HG02763 (cell line): ENCODE measurements at regions not wholly inside any gene's neighbourhood (a gene's known extent, or its start where the extent isn't known, plus 50 kb on each side); places are given as distances from the start of the nearest gene placed in this dataset.
"Not testable (repeated sequence)": the region's sequence is repeated elsewhere in the genome, so short reads cannot be mapped to it uniquely, and the experiment has no call there.

Experiments used
- ATAC-seq: cut with Tn5 transposase; IDR thresholded peaks from one replicate; pipeline ENCODE4 v1.9.1; 2021; ENCODE audit warnings: mild to moderate bottlenecking, moderate library complexity; ENCODE audit not compliant: unreplicated experiment

- no peak for ATAC-seq
Measured at GRCh38 chrX:104513162-104513561, 52.8 kb upstream of the IL1RAPL2 start.

GRCh38 chrX:104510801-104511200 is 55.2 kb upstream of the IL1RAPL2 start:
- no peak for ATAC-seq

DNA sequence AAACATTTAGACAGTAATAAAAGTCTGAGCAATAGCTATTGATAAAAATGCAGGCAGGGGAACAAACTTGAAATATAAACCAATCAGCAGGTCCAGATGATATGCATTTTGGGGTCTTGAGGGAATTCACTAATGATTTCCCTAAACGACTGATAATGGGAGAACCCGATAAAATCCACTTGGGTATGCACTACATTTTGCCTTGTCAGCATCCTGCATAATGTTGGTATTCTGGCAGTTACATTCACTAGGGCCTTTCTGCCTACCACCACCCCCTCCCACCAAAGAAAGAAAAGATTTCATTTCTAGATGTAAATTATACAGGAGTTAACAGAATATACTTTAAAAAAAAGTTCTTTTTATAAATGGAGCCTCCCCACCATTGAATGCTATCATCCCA is 63.5 kb upstream of the IL1RAPL2 start:
- ATAC-seq: no peak

DNA sequence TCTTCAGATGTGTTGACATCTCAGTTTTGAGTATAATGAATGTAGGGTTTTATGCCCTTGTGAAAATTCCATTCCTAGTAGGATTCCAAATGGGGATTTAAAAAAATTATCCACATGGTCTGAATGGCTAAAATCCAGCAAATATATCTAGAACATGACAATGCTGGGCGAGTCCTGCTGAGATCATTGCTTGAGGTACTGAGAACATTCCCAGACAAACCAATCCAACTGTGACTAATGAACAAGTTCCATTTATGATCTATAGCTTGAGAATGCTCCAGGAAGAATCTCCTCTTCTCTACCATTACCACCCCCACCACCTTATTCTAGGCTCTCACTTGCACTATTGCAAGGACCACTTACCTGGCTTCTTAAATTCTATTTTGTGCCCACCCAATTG is 77.2 kb upstream of the IL1RAPL2 start:
- ATAC-seq: no peak

DNA sequence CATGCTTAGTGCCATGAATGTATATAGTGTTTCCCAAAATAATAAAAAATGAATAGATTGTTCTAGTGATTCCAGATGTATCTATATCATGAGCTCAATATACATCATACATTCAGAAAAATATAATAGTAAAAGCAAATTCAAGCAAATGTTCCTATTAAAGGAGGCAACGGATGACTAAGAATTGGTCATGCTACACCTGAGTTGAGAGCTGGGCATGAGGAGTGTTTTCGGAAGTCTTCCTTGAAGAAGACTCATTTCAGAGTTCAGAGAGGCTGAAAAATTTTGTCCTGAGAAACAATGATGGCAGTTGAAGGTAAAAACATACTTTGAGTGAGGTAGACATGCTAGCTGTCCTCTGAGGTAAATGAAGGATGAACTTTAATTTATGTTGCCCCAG is 79.3 kb upstream of the IL1RAPL2 start:
- ATAC-seq: no peak

- no peak for ATAC-seq
Measured at GRCh38 chrX:104482757-104483156, 83.2 kb upstream of the IL1RAPL2 start.

DNA sequence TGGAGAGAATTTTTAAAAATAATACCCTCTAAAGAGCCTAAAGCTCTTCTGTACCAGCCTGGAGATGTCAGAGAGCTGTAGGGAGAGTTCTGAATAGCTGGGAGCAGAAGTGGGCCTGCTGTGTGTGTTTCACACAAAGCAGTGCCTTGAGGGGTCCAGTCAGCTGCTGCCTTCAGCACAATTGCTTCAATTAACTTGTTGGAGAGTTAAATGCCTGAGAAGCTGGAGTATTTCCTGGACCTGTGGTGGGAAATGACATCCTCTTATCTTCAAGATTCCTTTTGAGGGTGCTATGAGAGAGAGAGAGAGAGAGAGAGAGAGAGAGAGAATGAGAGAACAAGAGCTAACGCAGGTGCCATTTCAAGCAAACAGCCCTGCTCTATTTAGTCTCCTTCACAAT is 96.2 kb upstream of the IL1RAPL2 start:
- ATAC-seq: no peak

- ATAC-seq: no peak
Measured at GRCh38 chrX:104459796-104460195, 106.2 kb upstream of the IL1RAPL2 start.

DNA sequence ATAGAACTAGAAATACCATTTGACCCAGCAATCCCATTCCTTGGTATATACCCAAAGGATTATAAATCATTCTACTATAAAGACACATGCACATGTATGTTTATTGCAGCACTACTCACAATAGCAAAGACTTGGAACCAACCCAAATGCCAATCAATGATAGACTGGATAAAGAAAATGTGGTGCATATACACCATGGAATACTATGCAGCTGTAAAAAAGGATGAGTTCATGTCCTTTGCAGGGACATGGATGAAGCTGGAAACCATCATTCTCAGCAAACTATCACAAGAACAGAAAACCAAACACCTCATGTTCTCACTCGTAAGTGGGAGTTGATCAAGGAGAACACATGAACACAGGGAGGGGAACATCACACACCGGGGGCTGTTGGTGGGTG is 108.9 kb upstream of the IL1RAPL2 start:
- ATAC-seq: not testable (repeated sequence)

GRCh38 chrX:104450316-104450715 is 115.7 kb upstream of the IL1RAPL2 start:
- ATAC-seq: no peak

DNA sequence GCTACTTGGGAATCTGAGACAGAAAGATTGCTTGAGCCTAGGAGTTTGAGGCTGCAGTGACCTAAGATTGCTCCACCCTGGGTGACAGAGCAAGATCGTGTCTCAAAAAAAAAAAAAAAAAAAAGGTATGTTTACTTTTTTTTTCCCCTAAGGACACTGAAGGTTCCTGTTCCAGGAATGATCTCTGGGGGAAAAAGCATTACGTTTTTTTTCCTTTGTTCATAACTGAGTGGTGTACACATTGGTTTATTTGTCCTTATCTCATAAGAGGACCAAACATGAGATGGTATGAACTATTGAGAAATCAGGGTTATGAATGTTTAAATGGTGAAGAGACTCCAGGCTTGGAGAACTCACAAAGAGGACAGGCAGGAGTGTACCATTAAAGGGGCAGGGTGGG is 120.4 kb upstream of the IL1RAPL2 start:
- no peak for ATAC-seq

- ATAC-seq: no peak
Measured at GRCh38 chrX:104435249-104435648, 130.8 kb upstream of the IL1RAPL2 start.

GRCh38 chrX:104432321-104432720 is 133.7 kb upstream of the IL1RAPL2 start:
- no peak for ATAC-seq

GRCh38 chrX:104430742-104431119 is 135.3 kb upstream of the IL1RAPL2 start:
- ATAC-seq: no peak

- ATAC-seq: no peak
Measured at GRCh38 chrX:104430072-104430741, 135.8 kb upstream of the IL1RAPL2 start.

DNA sequence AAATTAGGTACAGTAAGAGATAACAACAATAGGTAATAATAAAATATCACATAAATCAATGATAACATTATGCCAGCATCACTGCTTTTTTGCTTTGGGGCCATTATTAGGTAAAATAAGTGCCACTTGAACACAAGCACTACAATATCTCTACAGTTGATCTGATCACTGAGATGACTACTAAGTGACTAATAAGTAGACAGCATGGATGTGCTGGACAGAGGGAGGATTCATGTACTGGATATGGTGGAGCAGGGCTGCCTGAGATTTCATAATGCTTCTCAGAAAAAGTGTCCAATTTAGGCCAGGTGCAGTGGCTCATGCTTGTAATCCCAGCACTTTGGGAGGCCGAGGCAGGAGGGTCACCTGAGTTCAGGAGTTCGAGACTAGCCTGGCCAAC is 137.8 kb upstream of the IL1RAPL2 start:
- ATAC-seq: no peak

DNA sequence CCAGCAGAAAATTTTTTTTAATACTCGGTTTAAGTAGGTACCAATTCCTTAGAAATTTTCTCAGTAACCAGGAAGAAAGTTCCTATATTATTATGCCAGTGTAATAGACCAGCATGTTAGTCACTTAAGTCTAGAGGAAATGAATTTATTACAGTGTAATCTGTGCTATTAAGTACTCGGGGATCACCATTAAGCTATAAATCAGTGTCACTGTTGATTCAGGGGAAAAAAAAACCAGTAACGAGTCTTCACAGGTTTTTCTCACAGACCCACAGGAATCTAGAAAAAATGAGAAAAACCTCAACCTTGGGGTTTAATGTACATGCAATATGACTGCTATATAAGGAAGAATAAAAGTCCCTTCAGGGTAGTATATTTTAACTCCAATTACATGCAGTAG is 138.3 kb upstream of the IL1RAPL2 start:
- ATAC-seq: no peak

- ATAC-seq: no peak
Measured at GRCh38 chrX:104427073-104427472, 138.9 kb upstream of the IL1RAPL2 start.

GRCh38 chrX:104420907-104421306 is 145.1 kb upstream of the IL1RAPL2 start:
- no peak for ATAC-seq

DNA sequence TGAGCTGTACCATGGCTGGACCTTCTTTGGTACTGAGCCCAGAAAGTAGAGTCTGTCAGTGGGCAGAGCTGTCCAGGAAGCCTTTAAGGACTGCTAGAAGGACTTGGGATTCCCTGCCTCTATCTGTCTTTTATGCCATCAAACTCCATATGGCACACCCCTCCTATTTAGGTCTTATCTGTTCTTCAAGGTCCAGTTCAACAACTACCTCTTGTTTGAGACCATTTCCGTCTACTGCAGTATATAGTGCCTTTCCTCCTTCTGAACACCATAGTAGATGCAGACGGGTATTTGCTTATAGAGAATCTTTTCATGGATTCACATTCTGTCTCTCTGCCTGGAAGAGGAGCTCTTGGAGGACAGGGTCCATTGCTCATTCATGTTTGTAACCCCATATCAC is 146.1 kb upstream of the IL1RAPL2 start:
- no peak for ATAC-seq

- no peak for ATAC-seq
Measured at GRCh38 chrX:104419211-104419610, 146.8 kb upstream of the IL1RAPL2 start.

DNA sequence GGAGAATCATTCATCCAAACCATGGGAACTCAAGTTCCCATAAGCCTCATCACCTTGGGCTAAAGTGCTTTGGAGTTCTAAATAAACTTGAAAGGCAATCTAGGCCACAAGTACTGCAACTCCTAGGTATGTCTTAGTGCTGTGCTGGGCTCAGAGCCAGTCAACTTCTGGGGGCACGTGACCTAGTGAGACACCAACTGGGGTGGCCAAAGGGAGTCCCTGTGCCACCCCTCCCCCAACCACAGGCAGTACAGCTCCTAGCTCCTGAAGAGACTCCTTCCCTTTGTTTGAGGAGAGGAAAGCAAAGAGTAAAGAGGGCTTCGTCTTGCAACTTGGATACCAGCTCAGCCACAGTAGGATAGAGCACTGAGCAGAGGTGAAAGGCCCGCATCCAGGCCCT is 154.2 kb upstream of the IL1RAPL2 start:
- no peak for ATAC-seq

DNA sequence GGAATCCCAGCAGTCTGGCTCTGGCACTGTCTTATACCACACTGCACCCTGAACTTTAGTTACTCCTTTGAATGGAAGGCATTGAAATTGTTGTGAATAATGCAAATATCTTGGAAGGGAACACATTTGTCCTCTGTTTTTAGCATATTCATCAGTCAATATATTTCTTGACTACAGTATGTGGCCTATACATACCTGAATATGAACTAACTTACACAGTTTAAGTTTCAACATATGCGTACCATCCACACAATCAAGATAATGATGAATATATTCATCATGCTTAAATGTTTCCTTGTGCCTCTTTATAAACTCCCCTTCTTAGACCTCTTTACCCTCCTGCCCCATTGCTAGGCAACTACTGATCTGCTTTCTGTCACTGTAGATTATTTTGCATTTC is 145.7 kb upstream of the ESX1 start:
- no peak for ATAC-seq
